Left kidney (tissue), 1 donor: ENCODE measurements at regions not wholly inside any gene's neighbourhood (a gene's known extent, or its start where the extent isn't known, plus 50 kb on each side); places are given as distances from the start of the nearest gene placed in this dataset.
"Not testable (repeated sequence)": the region's sequence is repeated elsewhere in the genome, so short reads cannot be mapped to it uniquely, and the experiment has no call there.

Source experiments
- DNase-seq: peaks from one replicate; pipeline ENCODE4 v3.0.0-alpha.2; 2013

DNA sequence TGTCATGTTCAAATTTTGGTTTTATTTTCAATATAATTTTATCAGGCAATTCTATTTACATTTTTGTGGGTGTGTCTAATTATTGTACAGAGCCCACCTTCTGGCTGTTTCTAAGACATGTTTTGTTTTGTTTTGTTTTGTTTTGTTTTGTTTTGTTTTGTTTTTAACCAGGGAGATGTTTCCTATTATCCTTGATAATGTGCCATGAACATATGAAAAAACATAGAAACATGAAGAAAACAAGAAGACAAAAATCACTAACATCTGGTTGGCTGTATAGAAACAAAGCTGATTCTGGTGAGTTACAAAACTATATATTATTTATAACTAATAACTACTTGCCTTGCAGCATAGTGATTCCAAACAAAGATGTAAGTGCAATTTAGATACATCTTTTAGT, 128.1 kb upstream of the TRPC4 start:
- DNase-seq = no peak

DNA sequence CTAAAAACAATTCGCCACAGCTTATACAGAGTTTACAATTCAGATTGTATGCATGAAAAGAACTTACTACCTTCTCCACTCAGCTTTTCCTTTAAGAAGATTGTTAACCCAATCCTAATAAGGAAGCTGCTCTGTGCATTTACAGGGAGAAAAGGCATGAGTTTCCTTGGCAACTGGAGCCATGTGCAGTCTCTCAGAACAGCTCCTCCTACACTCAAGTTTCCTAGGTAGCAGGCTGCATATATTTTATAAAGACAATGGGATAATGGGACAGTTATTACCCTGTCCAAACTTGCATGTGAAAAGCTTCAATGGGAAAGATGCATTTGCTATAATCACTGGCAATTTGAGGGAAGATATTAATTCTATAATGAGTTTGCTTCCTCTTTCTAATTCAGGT, 125.5 kb upstream of the TRPC4 start:
- DNase-seq = peak; percentile 57

DNA sequence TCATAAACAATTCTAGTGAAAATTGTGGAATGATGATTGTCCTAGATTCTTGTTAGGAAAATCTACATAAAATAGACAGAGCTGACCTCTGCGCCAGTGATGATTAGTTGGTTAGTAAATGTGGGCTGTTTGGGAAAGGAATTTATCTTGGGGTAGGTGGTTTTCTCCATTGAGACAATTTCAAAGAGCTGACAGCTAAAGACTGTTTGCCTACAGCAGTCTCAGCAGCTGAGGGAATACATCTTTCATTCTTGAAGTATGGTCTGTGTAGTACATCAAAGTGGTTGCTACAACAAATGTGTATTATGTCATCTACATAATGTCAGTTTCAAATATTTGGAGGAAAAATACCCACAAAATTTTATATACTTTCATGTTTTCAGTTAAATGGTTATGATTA, 117.2 kb upstream of the TRPC4 start:
- no peak for DNase-seq

DNA sequence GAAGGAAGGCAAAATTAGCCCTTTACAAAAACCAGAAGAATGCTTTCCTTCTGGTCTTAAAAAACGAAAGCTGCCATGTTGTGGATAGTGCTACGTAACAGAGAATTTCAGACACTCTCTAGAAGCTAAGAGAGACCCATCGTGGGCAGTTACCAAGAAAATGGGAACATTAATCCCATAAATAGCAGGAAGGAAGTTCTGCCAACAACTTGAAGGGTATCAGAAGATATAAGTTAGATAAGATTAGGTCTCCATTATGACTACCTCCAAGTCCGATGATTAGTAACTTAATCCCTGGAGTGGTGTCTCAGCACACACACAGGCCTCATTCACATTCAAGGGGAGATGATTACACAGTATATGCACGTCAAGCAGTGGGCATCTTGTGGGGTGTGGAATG, 115.7 kb upstream of the TRPC4 start:
- no peak for DNase-seq

DNA sequence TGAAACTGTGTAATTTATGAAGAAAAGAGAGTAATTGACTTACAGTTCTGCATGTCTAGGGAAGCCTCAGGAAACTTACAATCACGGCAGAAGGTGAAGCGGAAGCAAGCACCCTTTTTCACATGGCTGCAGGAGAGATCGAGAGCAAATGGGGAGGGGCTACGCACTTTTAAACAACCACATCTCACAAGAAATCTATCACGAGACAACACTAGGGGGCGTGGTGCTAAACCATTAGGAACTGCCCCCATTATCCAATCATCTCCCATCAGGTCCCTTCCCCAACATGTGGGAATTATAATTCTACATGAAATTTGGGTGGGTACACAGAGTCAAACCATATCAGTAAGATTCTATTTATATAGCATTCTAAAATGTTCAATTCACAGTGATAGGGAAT, 114.8 kb upstream of the TRPC4 start:
- DNase-seq = no peak

DNA sequence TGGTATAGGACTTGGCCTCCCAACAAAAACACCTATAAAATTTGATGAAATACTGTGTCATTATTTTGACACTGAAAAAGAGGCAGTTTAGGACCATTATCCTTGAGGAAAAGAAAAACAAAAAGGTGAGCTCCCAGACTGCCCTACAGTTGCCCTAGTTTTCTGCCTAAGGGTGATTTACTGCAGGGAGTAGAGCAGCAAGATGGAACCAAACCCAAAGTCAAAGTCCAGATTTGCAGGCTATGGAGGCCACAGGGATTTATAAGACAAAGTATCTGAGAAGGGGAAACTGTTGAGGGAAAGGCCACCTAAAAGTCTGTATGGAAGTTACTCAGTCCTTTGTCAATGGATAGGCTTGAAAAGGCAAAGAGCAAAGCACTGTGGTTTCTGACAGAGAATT, 112.4 kb upstream of the TRPC4 start:
- no peak for DNase-seq

DNA sequence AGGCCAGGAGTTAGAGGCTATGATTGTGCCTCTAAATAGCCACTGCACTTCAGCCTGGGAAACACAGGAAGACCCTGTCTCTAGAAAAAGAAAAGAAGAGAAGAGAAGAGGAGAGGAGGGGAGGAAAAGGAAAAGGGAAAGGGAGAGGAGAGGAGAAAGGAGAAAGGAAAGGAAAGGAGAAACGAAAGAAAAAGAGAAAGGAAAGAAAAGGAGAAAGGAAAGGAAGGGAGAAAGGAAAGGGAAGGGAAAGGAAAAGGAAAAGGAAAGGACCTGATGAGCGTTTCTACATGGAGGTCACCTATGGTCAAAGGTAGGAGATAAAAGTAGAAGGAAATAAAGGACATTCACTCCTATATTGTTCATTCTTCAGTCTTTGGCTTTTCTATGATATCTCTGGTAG, 109.1 kb upstream of the TRPC4 start:
- DNase-seq = no peak

DNA sequence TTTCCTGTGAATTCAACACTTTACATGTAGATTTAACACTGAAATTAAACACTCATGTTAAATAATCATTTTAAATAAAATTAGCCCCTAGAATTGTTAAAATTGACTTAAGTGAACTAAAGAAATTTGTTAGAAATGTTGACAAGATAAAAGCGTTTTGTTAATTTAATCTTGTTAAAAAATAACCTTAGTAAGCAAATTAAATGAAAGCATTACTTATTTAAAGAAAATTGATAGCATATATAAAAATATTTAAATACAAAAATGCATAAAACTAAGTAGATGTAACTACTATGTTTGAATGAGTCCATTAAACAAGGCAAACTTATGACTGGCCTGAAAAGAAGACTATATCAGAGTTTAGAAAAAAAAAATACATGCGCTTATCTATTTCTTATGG, 99.0 kb upstream of the TRPC4 start:
- no peak for DNase-seq

DNA sequence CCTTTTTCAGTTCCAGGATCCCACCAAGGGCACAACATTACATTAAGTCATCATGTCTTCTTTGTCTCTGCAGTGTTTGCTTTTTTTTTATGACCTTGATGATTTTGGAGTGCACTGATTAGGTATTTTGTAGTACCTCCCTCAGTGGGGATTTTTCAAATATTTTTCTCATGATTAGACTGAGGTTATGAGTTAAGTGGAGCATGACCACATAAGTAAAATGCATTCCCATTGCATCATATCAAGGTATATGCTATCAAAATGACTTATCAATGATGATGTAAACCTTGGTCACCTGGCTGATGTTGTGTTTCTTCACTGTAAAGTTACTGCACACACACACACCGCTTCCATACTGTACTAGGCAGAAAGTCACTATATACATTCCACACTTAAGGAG, 96.7 kb upstream of the TRPC4 start:
- no peak for DNase-seq

DNA sequence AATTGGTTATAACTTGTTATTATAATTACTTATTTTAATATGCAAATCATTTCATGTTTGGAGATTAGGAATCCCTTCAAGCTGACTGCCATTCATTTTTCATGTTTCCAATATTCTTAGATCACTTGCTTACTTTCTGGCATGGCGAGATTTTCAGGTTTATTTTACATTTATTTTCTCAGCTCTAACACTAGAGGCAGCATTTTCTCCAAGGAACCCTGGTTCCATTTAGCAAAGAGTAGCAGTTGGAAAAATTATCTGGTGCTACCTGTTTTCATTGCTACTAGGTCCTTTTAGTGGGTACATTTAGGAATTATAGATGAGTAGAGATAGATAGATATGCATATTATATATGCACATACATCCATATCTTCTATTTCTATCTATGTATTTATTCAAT, 90.9 kb upstream of the TRPC4 start:
- DNase-seq = no peak

DNA sequence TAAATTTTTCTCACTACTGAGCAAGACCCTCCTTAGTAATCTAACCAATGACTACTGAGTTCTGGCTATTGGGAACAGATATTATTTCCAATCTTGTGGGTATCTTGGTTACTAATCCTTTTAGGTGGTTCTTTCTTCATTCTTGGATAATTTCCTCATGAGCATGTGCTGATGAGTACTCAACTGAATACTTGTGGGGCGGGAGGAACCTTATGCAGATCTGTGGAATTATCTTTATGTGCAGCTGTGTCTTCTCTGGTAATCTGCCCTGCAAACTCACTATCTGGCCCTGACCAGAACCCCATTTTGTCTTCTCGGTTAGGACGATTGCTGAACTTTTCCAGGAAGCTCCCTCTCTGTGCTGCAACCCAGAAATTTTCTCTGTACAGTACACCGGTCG, 89.7 kb upstream of the TRPC4 start:
- DNase-seq = no peak

DNA sequence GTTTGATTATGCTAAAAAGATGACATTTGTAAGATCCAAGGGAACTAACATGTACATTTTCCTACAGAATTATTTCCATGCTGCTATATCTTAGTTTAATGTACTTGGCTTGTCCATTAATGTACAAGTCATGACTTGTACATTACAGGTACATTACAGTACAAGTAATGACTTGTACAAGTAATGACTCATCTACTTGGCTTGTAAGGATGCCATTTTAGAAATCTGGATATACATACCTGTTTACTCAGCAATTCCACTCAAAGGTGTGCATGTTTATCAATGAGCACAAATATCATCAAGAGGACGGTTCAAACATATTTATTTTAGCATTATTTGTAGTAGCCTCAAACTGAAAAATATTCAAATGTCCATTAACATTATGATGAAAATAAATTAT, 87.0 kb upstream of the TRPC4 start:
- no peak for DNase-seq

DNA sequence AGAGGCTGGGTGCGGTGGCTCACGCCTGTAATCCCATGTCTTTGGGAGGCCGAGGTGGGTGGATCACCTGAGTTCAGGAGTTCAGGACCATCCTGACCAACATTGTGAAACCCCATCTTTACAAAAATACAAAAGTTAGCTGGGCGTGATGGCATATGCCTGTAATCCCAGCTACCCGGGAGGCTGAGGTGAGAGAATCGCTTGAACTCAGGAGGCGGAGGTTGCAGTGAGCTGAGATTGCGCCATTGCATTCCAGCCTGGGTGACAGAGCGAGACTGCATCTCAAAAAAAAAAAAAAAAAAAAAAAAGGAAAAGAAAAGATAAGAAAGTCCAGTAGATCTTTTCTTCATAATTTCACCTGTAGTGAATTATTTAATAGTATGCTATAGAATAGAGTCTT, 85.0 kb upstream of the TRPC4 start:
- not testable (repeated sequence) for DNase-seq

DNA sequence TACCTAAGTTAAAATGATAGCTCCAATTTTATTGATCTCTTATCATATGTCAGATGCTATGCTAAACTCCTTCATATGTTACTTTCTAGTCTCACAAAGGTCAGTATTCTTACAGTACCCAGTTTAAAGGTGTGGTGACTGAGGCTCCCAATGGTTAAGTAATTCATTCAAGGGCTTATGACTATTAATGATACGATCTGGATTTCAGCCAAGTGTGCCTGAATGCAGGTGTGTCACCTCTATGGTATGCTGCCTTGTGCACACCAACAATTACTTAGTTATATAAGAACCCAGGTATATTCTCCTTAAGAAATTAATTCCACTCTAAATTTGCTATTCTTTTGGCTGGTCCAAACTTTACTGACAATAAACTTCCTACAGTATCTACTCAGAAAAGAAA, 84.6 kb upstream of the TRPC4 start:
- no peak for DNase-seq

DNA sequence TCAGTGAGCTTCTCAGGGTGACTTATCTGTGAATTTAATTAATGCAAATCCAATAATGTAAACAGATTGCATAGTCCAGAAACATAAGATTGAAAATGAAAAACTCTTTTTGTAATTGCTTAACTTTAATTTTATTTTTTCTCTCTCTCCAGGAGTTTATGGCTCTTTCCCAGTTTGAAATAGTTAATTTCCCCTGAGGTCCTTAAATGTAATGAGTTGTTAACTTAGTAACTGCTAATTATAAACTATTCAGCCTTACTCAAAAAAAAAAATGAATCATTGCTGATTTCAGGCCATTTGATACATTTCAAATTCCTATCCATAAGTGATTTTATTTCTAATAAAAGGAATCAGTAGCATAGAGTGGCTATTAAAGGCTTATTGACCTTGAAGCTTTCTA, 84.1 kb upstream of the TRPC4 start:
- no peak for DNase-seq

DNA sequence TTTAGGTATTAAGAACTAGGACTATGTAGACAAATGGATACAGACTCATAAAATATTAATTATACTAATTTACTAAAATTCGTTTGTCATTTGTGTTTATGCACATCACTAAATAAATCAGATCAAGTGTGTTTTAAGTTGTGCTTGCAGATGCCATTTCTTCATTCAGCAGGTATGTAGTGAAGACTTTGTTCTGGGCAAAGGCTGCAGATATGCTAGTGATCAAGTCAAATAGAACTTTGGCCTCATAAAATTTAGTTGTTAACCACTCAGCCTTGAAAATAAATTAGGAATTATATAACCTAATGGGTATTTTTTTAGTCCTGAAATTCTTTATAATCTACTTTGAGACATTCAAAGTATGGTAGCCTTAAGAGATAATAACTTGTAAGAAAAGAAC, 80.4 kb upstream of the TRPC4 start:
- no peak for DNase-seq

DNA sequence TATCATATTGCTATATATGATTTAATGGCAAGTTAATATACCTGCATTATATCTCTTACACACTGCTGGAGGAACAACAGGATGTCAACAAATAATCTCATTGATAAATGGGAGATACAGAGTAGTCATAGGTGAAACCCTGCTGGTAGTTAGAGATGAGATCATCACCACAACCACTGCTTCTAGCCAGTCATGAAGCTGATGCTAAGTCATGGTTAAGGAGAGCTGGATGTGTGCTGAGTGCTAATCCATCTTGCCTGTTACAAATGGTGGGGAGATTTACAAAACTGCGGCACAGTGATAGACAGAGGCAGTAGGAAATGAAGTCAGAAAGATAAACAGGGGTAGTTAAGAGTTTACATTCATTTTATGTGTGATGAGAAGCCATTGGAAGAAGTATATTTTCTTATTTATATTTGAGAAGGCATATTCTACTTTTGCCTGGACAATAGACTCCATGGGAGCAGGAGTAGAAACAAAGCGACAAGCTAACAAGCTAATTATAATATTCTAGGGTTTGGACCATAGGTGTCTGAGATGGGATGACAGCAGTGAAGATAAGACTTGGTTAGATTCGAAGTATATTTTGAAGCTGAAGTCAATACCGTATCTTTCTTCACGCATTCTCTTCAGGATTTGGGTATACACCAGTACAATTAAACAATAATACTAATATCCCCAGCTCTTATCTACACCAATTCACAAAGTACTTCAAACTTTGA, 78.0 kb upstream of the TRPC4 start:
- no peak for DNase-seq

DNA sequence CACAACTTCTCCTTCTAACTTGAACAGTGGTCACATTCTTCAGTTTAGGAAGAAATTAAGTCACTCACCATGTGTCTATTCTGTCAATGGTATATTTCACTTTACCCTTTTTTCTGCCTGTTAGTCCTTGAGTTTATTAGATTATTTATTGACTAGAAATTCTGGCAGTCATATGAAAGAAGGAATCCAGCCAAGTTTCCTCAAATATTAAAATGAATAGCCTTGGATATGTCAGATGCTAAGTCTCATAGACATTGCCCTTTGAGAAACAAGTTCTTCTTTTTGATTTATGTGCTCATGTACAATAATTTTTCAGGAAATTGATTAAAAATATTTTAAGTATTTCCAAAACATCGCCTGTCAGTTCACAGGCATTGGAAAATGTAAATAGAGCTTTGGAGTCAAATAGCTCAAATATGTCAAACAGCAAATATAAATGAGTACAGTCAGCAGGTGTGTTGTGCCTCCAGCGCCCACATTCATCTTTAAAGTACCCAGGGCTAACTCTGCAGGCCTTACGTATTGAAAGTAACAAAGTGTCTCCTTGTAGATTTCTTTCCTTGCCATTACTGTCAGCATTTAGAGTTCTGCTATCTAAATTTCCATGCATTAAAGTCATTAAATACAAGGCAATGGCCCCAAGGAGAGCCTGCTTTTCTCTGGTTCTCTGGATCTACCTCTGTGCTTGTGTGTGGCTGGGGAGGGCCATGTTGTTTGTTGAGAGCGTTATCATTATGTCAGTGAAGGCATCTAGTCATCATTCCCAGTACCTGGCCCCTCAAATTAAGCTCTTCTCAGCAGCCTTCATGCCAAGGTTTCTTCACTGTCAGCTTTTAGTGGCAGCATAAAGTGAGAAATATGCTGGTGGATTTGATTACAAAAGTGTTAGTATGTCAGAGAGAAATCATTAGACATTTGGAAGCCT, 76.3 kb upstream of the TRPC4 start:
- DNase-seq = no peak

DNA sequence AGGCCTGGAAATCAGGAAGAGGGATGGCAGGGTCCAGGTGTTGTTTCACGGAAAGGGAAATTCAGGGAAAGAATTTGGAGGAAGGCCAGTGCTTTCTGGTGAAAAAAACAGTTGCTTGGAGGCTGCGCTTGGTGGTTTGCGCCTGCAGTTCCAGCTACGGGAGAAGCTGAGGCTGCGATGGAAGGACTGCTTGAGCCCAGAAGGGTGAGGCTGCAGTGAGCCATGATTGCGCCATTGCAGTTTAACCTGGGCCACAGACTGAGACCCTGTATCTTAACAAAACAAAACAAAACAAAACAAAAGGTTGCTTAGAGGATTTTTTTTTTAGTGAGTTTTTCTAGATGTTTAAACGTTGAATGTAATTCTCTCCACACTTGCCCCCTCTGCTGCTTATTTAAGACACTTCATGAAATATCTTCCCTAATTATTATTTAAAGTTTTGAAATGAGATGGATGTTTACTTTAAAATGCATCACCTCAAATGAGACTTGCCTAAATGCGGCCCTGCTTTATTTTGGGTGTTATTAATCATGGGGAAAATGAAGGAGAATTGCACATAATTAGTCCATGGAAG, 75.4 kb upstream of the TRPC4 start:
- DNase-seq = no peak

DNA sequence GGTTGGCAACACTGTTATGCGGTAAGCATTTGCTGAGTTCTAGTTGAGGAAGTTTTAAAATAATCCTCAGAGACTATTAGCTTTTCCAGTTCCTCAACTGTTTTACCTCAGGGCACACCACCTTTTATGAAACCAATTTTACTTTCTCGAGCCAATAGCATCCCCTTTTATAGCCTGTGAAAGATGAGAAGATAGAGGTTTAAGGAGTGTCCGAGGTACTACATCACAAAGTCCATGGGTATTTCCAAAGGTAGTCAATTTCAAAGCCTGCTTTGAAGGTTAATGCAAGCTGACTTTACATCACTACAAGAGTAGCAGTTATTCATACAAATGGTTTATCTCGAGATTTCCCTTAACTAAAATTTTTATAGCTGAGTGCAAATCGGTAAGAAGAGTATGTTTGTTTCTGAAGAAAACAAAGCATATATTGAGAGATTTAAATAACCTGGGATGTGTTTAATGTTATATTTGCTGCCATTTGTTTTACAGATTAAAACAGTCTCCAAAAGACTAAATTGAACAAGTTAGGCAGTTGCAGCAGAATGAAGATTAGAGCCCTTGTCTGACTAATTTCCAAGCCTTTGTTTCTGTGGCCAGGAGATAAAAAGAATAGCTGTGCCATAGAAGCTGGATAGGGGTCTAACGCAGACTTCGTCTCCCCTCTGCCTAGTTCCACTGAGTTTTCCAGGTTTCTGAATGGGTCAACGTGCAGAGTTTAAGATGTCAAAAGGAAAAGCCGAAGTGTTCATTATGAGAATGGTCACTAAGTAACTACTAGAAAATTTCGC, 74.7 kb upstream of the TRPC4 start:
- DNase-seq = no peak

DNA sequence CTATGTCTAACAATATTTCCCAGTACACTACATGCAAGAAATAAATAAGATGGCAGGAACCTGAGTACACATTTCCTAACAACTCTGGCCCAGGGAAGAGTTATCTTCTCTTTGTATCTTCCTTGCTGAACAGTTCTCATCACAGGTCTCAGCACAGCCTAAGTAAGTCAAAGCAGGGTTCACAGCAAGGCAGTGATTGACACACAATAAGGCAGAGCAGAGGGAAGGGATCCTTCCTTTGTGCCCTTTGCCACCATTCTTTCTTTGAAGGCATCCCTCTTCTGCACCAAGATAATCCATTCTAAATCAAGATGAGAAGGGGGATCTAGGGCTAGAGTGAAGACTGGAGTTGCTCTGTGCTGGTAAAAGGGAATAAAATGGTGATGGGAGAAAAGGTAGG, 73.4 kb upstream of the TRPC4 start:
- DNase-seq = no peak

DNA sequence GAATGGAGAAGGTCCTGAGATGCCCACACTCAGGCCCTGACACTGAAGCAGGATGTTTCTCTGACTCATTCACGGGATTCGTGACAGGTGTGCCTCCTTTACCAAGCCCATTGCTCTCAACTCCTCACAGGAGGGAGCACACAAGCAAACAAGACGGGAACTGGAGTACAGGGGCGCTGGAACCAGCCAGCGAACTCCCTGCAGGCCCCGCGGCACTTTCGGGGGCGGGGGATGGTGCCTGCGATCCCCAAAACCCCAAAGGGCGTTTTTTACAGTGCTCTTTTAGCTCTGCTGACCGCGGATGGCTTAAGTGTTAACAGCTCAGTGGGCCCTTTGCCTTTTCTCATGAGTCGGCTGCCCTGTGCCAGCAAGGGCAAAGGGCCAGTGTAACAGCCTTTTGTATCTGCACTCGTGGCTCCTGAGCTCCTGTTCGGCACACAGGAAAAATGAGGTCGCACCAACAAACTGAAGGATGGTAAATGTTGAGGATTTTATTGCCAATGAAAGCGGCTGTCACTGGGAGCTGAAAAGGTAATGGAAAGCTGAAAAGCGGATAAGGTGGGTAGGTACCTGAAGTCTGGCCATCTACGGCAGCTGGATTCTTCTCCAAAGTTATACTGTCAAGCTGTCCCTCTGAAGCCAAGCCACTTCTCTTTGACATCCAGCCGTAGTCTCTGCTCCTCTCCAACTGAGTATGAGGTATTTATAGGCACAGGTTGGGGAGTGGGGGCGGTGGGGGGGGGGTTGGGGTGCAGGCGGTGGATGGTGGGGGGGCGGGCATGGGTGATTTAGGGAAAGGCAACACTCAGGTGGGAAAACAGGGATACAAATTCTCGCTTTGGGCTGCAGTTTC, 65.0 kb upstream of the TRPC4 start:
- DNase-seq = no peak
